PC-9 (cell line): ENCODE measurements at regions not wholly inside any gene's neighbourhood (a gene's known extent, or its start where the extent isn't known, plus 50 kb on each side); places are given as distances from the start of the nearest gene placed in this dataset.

ENCODE experiments used
- CTCF ChIP-seq: fragments of 200-600 bp; sonication (generic); conservative IDR thresholded peaks from 2 replicates; pipeline ENCODE4 v1.6.1; 2017; ENCODE audit warnings: mixed run types, antibody characterized with exemption, mild to moderate bottlenecking, moderate library complexity
- EZH2 ChIP-seq: fragments of 200-600 bp; sonication (generic); IDR thresholded peaks from 2 replicates; pipeline ENCODE4 v1.8.0; 2017; ENCODE audit warnings: antibody characterized with exemption, low read depth

- TF ChIP-seq EZH2 (no peak), CTCF (no peak)
Measured at GRCh38 chr1:82279241-82279640, 478.5 kb downstream of the ADGRL2 start.
